UCSD-AML1 (cell line): ENCODE measurements at regions not wholly inside any gene's neighbourhood (a gene's known extent, or its start where the extent isn't known, plus 50 kb on each side); places are given as distances from the start of the nearest gene placed in this dataset.

Experiments used
- DNase-seq: peaks from one replicate; lab custom pipeline; 2025; ENCODE audit not compliant: unreplicated experiment; lab: John Stamatoyannopoulos, UW

- no peak for DNase-seq
These were observed 261.0 kb downstream of the PDGFC start for GRCh38 chr4:156710365-156711192.

GRCh38 chr4:156705311-156705710 lies 266.3 kb downstream of the PDGFC start:
- no peak for DNase-seq

- DNase-seq, result no peak
These were observed 276.4 kb downstream of the PDGFC start for GRCh38 chr4:156695163-156695562.

GRCh38 chr4:156694413-156694812 lies 277.2 kb downstream of the PDGFC start:
- no peak for DNase-seq

GRCh38 chr4:156693557-156693956 lies 278.0 kb downstream of the PDGFC start:
- DNase-seq, result no peak

GRCh38 chr4:156692016-156692415 lies 279.6 kb downstream of the PDGFC start:
- no peak for DNase-seq

- no peak for DNase-seq
These were observed 281.0 kb downstream of the PDGFC start for GRCh38 chr4:156690572-156690971.

- no peak for DNase-seq
These were observed 285.5 kb downstream of the PDGFC start for GRCh38 chr4:156686120-156686519.

GRCh38 chr4:156685308-156685707 lies 286.3 kb downstream of the PDGFC start:
- DNase-seq, result no peak

- no peak for DNase-seq
These were observed 293.9 kb downstream of the PDGFC start for GRCh38 chr4:156677656-156678055.

GRCh38 chr4:156677131-156677531 lies 294.5 kb downstream of the PDGFC start:
- no peak for DNase-seq

- DNase-seq, result no peak
These were observed 295.3 kb downstream of the PDGFC start for GRCh38 chr4:156676116-156676851.

- DNase-seq, result no peak
These were observed 298.1 kb downstream of the PDGFC start for GRCh38 chr4:156673483-156673882.

GRCh38 chr4:156672492-156673305 lies 298.9 kb downstream of the PDGFC start:
- no peak for DNase-seq

GRCh38 chr4:156665780-156666366 lies 305.7 kb downstream of the PDGFC start:
- DNase-seq, result no peak

- no peak for DNase-seq
These were observed 307.9 kb downstream of the PDGFC start for GRCh38 chr4:156663663-156664062.

- DNase-seq, result no peak
These were observed 308.7 kb downstream of the PDGFC start for GRCh38 chr4:156662921-156663320.

GRCh38 chr4:156661555-156661954 lies 310.0 kb downstream of the PDGFC start:
- DNase-seq, result no peak

- no peak for DNase-seq
These were observed 311.1 kb downstream of the PDGFC start for GRCh38 chr4:156660465-156660864.

- no peak for DNase-seq
These were observed 311.6 kb downstream of the PDGFC start for GRCh38 chr4:156659983-156660382.

GRCh38 chr4:156659570-156659969 lies 312.0 kb downstream of the PDGFC start:
- no peak for DNase-seq
